Ovary (tissue), 3 donors: ENCODE measurements at regions not wholly inside any gene's neighbourhood (a gene's known extent, or its start where the extent isn't known, plus 50 kb on each side); places are given as distances from the start of the nearest gene placed in this dataset.

Source experiments
- EP300 ChIP-seq: sonication (generic); formaldehyde crosslinking; IDR thresholded peaks from one replicate; pipeline ENCODE4 v1.6.1; 2017; ENCODE audit warnings: antibody characterized with exemption
- POLR2A ChIP-seq: fragments of 450-650 bp; IDR thresholded peaks from one replicate; pipeline ENCODE4 v1.6.1; 2017; ENCODE audit warnings: antibody characterized with exemption, mild to moderate bottlenecking, moderate library complexity
- TF ChIP-seq, protein P1 (sequence below), 3 donors: fragments of 450-650 bp in 2 of 3; fragments of 200-600 bp in 1 of 3; IDR thresholded peaks; one replicate each; pipeline versions ENCODE4 v1.5.1 to v1.8.0; 2016 to 2022; ENCODE audit warnings: antibody characterized with exemption in 3 of 3, mild to moderate bottlenecking in 1 of 3
- donor health status: DM: no; HTN: no; CAD: no.

DNA sequence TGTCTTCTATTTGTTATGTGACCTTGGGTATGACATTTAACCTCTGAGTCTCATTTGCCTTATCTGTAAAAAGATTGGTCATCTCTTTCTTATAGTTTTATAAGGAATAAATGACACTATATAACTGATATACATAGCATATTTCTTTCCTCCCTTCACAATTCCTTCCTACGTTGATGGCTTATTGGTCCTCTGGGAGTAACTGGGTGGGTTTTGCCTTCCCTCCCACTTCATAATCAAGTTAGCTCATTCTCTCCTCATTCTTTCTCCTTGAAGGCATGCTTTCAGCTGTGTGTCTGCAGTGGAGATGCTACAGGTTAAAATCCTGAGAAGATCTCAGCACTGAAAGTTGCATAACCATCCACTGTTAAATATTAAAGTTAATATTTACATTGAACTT is 382.4 kb downstream of the TMEM38B start:
- TF ChIP-seq, protein P1, sequence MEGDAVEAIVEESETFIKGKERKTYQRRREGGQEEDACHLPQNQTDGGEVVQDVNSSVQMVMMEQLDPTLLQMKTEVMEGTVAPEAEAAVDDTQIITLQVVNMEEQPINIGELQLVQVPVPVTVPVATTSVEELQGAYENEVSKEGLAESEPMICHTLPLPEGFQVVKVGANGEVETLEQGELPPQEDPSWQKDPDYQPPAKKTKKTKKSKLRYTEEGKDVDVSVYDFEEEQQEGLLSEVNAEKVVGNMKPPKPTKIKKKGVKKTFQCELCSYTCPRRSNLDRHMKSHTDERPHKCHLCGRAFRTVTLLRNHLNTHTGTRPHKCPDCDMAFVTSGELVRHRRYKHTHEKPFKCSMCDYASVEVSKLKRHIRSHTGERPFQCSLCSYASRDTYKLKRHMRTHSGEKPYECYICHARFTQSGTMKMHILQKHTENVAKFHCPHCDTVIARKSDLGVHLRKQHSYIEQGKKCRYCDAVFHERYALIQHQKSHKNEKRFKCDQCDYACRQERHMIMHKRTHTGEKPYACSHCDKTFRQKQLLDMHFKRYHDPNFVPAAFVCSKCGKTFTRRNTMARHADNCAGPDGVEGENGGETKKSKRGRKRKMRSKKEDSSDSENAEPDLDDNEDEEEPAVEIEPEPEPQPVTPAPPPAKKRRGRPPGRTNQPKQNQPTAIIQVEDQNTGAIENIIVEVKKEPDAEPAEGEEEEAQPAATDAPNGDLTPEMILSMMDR (IDR thresholded peaks at IDR 0.05), result no peak
- no peak for TF ChIP-seq POLR2A
- no peak for TF ChIP-seq EP300
